ENCODE measurements at regions not wholly inside any gene's neighbourhood (a gene's known extent, or its start where the extent isn't known, plus 50 kb on each side); places are given as distances from the start of the nearest gene placed in this dataset.

DNA sequence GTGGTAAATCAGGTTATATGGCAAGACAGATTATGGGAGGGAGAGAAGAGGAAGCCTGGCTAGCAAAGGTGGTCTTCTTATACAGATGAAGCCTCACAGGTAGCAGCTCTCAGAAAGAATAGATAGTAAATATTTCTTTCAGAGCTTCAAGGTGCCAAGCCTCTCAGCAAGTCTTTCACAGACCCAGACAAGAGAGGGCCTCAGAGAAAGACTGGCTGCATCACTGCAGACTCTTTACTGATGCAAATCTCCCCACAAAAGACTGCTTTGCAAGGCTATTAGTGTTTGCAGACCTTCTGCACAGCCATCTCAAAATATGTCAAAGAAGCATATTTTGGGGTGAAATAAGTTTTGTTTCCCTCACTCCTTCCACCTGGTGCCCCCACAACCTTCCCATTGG, 372.4 kb upstream of the RND3 start:
- TF ChIP-seq, protein P1, sequence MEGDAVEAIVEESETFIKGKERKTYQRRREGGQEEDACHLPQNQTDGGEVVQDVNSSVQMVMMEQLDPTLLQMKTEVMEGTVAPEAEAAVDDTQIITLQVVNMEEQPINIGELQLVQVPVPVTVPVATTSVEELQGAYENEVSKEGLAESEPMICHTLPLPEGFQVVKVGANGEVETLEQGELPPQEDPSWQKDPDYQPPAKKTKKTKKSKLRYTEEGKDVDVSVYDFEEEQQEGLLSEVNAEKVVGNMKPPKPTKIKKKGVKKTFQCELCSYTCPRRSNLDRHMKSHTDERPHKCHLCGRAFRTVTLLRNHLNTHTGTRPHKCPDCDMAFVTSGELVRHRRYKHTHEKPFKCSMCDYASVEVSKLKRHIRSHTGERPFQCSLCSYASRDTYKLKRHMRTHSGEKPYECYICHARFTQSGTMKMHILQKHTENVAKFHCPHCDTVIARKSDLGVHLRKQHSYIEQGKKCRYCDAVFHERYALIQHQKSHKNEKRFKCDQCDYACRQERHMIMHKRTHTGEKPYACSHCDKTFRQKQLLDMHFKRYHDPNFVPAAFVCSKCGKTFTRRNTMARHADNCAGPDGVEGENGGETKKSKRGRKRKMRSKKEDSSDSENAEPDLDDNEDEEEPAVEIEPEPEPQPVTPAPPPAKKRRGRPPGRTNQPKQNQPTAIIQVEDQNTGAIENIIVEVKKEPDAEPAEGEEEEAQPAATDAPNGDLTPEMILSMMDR (IDR thresholded peaks at IDR 0.05), result no peak
- no peak for TF ChIP-seq POLR2A (IDR thresholded peaks at IDR 0.05)

Data from testis (tissue), 2 donors.